ENCODE measurements at regions not wholly inside any gene's neighbourhood (a gene's known extent, or its start where the extent isn't known, plus 50 kb on each side); places are given as distances from the start of the nearest gene placed in this dataset.

DNA sequence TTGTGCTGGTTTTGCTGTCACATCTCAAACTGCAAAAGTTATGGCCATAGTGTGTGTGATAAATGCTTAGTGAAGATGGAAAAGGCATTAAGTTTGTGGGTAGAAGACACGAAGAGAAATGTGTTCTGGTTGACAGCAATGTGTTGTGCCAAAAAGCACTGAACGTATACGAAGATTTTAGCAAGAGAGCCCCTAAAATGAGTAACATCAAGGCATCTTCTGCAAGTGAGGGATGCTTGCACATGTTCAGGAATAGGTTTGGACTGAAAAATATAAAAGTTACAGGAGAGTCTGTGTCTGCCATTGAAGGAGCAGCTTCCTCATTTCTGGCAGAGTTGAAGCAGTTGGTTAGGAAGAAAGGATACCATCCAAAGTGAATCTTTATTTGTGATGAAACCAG, 167.1 kb downstream of the ADAMTS15 start:
- TF ChIP-seq POLR2AphosphoS5 (IDR thresholded peaks at IDR 0.05) = no peak
- no peak for TF ChIP-seq POLR2A (IDR thresholded peaks at IDR 0.05)
- TF ChIP-seq, protein P1, sequence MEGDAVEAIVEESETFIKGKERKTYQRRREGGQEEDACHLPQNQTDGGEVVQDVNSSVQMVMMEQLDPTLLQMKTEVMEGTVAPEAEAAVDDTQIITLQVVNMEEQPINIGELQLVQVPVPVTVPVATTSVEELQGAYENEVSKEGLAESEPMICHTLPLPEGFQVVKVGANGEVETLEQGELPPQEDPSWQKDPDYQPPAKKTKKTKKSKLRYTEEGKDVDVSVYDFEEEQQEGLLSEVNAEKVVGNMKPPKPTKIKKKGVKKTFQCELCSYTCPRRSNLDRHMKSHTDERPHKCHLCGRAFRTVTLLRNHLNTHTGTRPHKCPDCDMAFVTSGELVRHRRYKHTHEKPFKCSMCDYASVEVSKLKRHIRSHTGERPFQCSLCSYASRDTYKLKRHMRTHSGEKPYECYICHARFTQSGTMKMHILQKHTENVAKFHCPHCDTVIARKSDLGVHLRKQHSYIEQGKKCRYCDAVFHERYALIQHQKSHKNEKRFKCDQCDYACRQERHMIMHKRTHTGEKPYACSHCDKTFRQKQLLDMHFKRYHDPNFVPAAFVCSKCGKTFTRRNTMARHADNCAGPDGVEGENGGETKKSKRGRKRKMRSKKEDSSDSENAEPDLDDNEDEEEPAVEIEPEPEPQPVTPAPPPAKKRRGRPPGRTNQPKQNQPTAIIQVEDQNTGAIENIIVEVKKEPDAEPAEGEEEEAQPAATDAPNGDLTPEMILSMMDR (IDR thresholded peaks at IDR 0.05 in 8 of 11, conservative IDR thresholded peaks at IDR 0.05 in 3 of 11) = no peak

Data from spleen (tissue), 7 donors.